ENCODE measurements at regions not wholly inside any gene's neighbourhood (a gene's known extent, or its start where the extent isn't known, plus 50 kb on each side); places are given as distances from the start of the nearest gene placed in this dataset.

DNA sequence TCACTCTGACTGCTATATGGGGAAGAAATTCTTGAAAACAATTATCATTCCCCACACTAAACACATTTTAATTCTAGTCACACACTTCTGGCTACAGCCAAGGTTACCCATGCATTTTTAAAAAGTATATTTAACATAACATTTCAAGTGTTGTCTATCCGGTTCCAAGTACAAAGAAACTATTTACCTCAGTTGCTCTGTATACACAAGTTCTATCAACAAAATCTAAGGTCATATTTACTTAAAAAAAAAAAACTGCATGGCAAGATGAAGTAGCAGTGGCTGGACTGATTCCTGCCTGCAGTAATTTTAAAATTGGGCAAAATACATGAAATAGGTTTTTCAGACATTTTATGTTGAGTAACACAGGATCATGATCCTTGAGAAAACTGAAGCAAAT, 155.9 kb upstream of the TOM1L1 start:
- TF ChIP-seq, protein P1, sequence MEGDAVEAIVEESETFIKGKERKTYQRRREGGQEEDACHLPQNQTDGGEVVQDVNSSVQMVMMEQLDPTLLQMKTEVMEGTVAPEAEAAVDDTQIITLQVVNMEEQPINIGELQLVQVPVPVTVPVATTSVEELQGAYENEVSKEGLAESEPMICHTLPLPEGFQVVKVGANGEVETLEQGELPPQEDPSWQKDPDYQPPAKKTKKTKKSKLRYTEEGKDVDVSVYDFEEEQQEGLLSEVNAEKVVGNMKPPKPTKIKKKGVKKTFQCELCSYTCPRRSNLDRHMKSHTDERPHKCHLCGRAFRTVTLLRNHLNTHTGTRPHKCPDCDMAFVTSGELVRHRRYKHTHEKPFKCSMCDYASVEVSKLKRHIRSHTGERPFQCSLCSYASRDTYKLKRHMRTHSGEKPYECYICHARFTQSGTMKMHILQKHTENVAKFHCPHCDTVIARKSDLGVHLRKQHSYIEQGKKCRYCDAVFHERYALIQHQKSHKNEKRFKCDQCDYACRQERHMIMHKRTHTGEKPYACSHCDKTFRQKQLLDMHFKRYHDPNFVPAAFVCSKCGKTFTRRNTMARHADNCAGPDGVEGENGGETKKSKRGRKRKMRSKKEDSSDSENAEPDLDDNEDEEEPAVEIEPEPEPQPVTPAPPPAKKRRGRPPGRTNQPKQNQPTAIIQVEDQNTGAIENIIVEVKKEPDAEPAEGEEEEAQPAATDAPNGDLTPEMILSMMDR (IDR thresholded peaks at IDR 0.05; ENCODE audit: low read length), result no peak
- no peak for TF ChIP-seq EZH2 (IDR thresholded peaks at IDR 0.05; ENCODE audit: borderline replicate concordance, low read length)

Measured in OCI-LY1 (cell line).